HEK293T (cell line): ENCODE measurements at regions not wholly inside any gene's neighbourhood (a gene's known extent, or its start where the extent isn't known, plus 50 kb on each side); places are given as distances from the start of the nearest gene placed in this dataset.

Experiments used
- NFRKB ChIP-seq: fragments of 450-650 bp; IDR thresholded peaks from 2 replicates; pipeline ENCODE4 v1.6.1; 2016; ENCODE audit warnings: mild to moderate bottlenecking, moderate library complexity
- TARDBP ChIP-seq: fragments of 450-650 bp; IDR thresholded peaks from 2 replicates; pipeline ENCODE4 v1.6.1; 2016

- no peak for TF ChIP-seq TARDBP
- TF ChIP-seq NFRKB = no peak
These were observed 134.3 kb upstream of the MDFIC start for GRCh38 chr7:114787556-114787955.
